Hepatocyte (in vitro differentiated cells): ENCODE measurements at regions not wholly inside any gene's neighbourhood (a gene's known extent, or its start where the extent isn't known, plus 50 kb on each side); places are given as distances from the start of the nearest gene placed in this dataset.

Experiments
- EZH2phosphoT487 ChIP-seq: fragments of 200-600 bp; sonication (generic); IDR thresholded peaks from one replicate; pipeline ENCODE4 v1.6.1; 2018; ENCODE audit warnings: antibody characterized with exemption, mild to moderate bottlenecking, low read depth, moderate library complexity; ENCODE audit not compliant: unreplicated experiment, severe bottlenecking
- TF ChIP-seq, protein P1 (sequence below): fragments of 200-600 bp; sonication (generic); IDR thresholded peaks from 2 replicates; pipeline ENCODE4 v1.5.1; 2016; ENCODE audit warnings: antibody characterized with exemption, mild to moderate bottlenecking; ENCODE audit not compliant: poor library complexity

GRCh38 chr2:163367825-163368582 is 367.8 kb downstream of the FIGN start:
- TF ChIP-seq, protein P1, sequence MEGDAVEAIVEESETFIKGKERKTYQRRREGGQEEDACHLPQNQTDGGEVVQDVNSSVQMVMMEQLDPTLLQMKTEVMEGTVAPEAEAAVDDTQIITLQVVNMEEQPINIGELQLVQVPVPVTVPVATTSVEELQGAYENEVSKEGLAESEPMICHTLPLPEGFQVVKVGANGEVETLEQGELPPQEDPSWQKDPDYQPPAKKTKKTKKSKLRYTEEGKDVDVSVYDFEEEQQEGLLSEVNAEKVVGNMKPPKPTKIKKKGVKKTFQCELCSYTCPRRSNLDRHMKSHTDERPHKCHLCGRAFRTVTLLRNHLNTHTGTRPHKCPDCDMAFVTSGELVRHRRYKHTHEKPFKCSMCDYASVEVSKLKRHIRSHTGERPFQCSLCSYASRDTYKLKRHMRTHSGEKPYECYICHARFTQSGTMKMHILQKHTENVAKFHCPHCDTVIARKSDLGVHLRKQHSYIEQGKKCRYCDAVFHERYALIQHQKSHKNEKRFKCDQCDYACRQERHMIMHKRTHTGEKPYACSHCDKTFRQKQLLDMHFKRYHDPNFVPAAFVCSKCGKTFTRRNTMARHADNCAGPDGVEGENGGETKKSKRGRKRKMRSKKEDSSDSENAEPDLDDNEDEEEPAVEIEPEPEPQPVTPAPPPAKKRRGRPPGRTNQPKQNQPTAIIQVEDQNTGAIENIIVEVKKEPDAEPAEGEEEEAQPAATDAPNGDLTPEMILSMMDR = no peak
- peak; percentile 91 for TF ChIP-seq EZH2phosphoT487
